Keratinocyte (primary cell): ENCODE measurements at regions not wholly inside any gene's neighbourhood (a gene's known extent, or its start where the extent isn't known, plus 50 kb on each side); places are given as distances from the start of the nearest gene placed in this dataset.

Experiments
- DNase-seq: peaks from one replicate; pipeline ENCODE4 v3.0.0-alpha.2; 2011; ENCODE audit warnings: low read depth, missing footprints, low spot score
- FAIRE-seq: peaks from 2 replicates; lab custom pipeline; 2011; peaks lifted over from hg19 to GRCh38; lab: Jason Lieb, UNC
- H2AFZ ChIP-seq: 2 replicates; pipeline ENCODE4 v1.6.0; 2012; ENCODE audit warnings: low read length, control low read depth, inconsistent platforms; ENCODE audit not compliant: control insufficient read depth
- H3K27ac ChIP-seq: 2 replicates; pipeline ENCODE4 v1.5.1; 2011; ENCODE audit warnings: low read length; ENCODE audit not compliant: control insufficient read depth, insufficient read depth
- H3K27me3 ChIP-seq: 3 replicates; pipeline ENCODE4 v1.6.0; 2011; ENCODE audit warnings: low read length; ENCODE audit not compliant: control insufficient read depth, insufficient read depth; ENCODE audit errors: extremely low read depth
- H3K36me3 ChIP-seq, 2 experiments: 2 replicates in 1 of 2; 3 replicates in 1 of 2; pipeline ENCODE4 v1.5.1; 2011; ENCODE audit warnings: low read length in 2 of 2, mild to moderate bottlenecking in 1 of 2; ENCODE audit not compliant: control insufficient read depth in 2 of 2, insufficient read depth in 2 of 2; ENCODE audit errors: extremely low read depth in 1 of 2
- H3K4me1 ChIP-seq: 3 replicates; pipeline ENCODE4 v1.5.1; 2011; ENCODE audit warnings: low read length; ENCODE audit not compliant: control insufficient read depth, insufficient read depth; ENCODE audit errors: extremely low read depth
- H3K4me2 ChIP-seq: 3 replicates; pipeline ENCODE4 v1.6.0; 2011; ENCODE audit warnings: low read depth, low read length; ENCODE audit not compliant: control insufficient read depth, insufficient read depth; ENCODE audit errors: extremely low read depth
- H3K4me3 ChIP-seq, 3 experiments: fragments of 200-600 bp in 1 of 3; sonication (generic) in 1 of 3; 2 replicates in 2 of 3; 3 replicates in 1 of 3; pipeline ENCODE4 v1.5.1; 2011 to 2016; ENCODE audit warnings: low read length in 3 of 3, mild to moderate bottlenecking in 3 of 3, control low read depth in 2 of 3, inconsistent platforms in 1 of 3, low read depth in 1 of 3, mixed read lengths in 1 of 3, mixed run types in 1 of 3, moderate library complexity in 1 of 3; ENCODE audit not compliant: control insufficient read depth in 2 of 3, insufficient read depth in 2 of 3; ENCODE audit errors: extremely low read depth in 1 of 3
- H3K79me2 ChIP-seq: 2 replicates; pipeline ENCODE4 v1.6.0; 2012; ENCODE audit warnings: low read length; ENCODE audit not compliant: control insufficient read depth, insufficient read depth
- H3K9ac ChIP-seq: 3 replicates; pipeline ENCODE4 v1.6.0; 2011; ENCODE audit warnings: low read length; ENCODE audit not compliant: control insufficient read depth, insufficient read depth; ENCODE audit errors: extremely low read depth
- H3K9me1 ChIP-seq: 3 replicates; pipeline ENCODE4 v1.6.0; 2011; ENCODE audit warnings: low read length; ENCODE audit not compliant: control insufficient read depth, insufficient read depth; ENCODE audit errors: extremely low read depth
- H3K9me3 ChIP-seq: 2 replicates; pipeline ENCODE4 v1.5.1; 2012; ENCODE audit warnings: low read depth, low read length; ENCODE audit not compliant: control insufficient read depth
- H4K20me1 ChIP-seq: 3 replicates; pipeline ENCODE4 v1.6.0; 2011; ENCODE audit warnings: low read length; ENCODE audit not compliant: control insufficient read depth, insufficient read depth; ENCODE audit errors: extremely low read depth
- EZH2 ChIP-seq: IDR thresholded peaks from one replicate; pipeline ENCODE4 v1.6.1; 2012; ENCODE audit warnings: inconsistent platforms, mild to moderate bottlenecking, low read length, moderate library complexity
- dilution Hi-C: fragments of 300-500 bp; cut with MboI; formaldehyde crosslinking; loops from one replicate; pipeline ENCODE4 v1.7.0; 2020; ENCODE audit warnings: low sequenced_read_pairs; ENCODE audit not compliant: extremely low pct_ligation_motif_present
- TF ChIP-seq, protein P1 (sequence below), 3 experiments: IDR thresholded peaks in 1 of 3; conservative IDR thresholded peaks in 1 of 3; optimal IDR thresholded peaks in 1 of 3; 2 replicates in 2 of 3; 3 replicates in 1 of 3; pipeline versions ENCODE3 to v1.5.1; 2011; ENCODE audit warnings: low read length in 3 of 3, mild to moderate bottlenecking in 3 of 3, moderate library complexity in 2 of 3, control low read depth in 1 of 3, inconsistent platforms in 1 of 3; ENCODE audit not compliant: insufficient read depth in 2 of 3; ENCODE audit errors: extremely low read depth in 1 of 3

DNA sequence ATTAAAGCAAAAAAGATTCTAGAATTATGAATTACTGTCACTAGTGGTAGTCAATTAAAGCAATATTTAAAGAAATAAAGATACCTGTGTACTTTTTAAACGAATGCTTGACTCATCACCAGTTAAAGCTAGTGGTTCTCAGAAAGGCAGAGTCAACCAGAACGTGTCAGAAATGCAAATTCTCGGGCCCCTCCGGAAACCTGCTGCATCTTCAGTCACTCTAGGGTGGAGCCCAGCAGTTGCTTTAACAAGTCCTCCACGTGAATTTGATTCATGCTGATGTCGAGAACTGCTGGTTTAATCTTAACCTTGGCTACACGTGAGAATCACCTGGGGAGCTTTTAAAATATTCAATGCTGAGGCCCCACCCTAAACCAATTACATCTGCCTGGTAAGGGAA lies 169.8 kb upstream of the SDK2 start:
- H3K79me2 ChIP-seq, result no peaks in the 10 kb centered on the region
- H3K4me3 ChIP-seq, result no peak overlapping the region
- FAIRE-seq, result no peak
- H2AFZ ChIP-seq, result no peak overlapping the region
- no peaks in the 10 kb centered on the region for H3K36me3 ChIP-seq
- H3K9ac ChIP-seq, result no peak overlapping the region
- DNase-seq, result no peak
- no peak overlapping the region for H3K27ac ChIP-seq
- no peaks in the 10 kb centered on the region for H3K27me3 ChIP-seq
- H3K9me1 ChIP-seq, result no peaks in the 10 kb centered on the region
- H3K4me2 ChIP-seq, result no peak overlapping the region
- dilution Hi-C loops, result no loop called here
- H3K9me3 ChIP-seq, result no peaks in the 10 kb centered on the region
- TF ChIP-seq, protein P1, sequence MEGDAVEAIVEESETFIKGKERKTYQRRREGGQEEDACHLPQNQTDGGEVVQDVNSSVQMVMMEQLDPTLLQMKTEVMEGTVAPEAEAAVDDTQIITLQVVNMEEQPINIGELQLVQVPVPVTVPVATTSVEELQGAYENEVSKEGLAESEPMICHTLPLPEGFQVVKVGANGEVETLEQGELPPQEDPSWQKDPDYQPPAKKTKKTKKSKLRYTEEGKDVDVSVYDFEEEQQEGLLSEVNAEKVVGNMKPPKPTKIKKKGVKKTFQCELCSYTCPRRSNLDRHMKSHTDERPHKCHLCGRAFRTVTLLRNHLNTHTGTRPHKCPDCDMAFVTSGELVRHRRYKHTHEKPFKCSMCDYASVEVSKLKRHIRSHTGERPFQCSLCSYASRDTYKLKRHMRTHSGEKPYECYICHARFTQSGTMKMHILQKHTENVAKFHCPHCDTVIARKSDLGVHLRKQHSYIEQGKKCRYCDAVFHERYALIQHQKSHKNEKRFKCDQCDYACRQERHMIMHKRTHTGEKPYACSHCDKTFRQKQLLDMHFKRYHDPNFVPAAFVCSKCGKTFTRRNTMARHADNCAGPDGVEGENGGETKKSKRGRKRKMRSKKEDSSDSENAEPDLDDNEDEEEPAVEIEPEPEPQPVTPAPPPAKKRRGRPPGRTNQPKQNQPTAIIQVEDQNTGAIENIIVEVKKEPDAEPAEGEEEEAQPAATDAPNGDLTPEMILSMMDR (optimal IDR thresholded peaks at IDR 0.05 in 1 of 3, IDR thresholded peaks at IDR 0.05 in 1 of 3, conservative IDR thresholded peaks at IDR 0.05 in 1 of 3; ENCODE audit: extremely low read depth in 1 of 3, insufficient read depth in 2 of 3, low read length in 3 of 3), result no peak
- TF ChIP-seq EZH2, result no peak
- no peaks in the 10 kb centered on the region for H4K20me1 ChIP-seq
- no peaks in the 10 kb centered on the region for H3K4me1 ChIP-seq

DNA sequence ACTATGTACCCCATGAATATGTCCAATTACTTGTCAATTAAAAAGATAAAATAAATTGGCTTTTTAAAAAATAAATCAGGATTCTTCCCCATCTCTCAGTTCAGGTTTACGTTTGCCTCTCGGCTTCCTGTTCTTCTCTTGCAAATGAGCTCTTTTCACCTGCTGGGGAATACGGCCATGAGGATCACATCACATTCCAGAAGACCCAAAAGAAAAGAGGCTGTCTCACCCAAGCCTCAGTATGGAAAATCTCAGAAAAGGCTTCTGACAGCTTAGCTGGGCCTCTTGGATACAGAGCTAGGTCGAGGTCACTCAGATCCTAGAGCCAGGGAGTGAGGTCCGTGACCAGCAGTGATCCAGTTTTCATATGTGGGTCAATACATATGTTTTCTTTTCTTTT lies 171.2 kb upstream of the SDK2 start:
- Histone ChIP-seq H3K4me3 (no peak overlapping the region), H3K36me3 (no peaks in the 10 kb centered on the region), H3K27me3 (no peaks in the 10 kb centered on the region), H3K9me1 (no peaks in the 10 kb centered on the region), H3K9me3 (no peaks in the 10 kb centered on the region), H3K4me2 (no peak overlapping the region), H3K79me2 (no peaks in the 10 kb centered on the region), H3K4me1 (no peaks in the 10 kb centered on the region), H3K9ac (no peak overlapping the region), H2AFZ (no peak overlapping the region), H3K27ac (no peak overlapping the region), H4K20me1 (no peaks in the 10 kb centered on the region)
- TF ChIP-seq, protein P1 (optimal IDR thresholded peaks at IDR 0.05 in 1 of 3, IDR thresholded peaks at IDR 0.05 in 1 of 3, conservative IDR thresholded peaks at IDR 0.05 in 1 of 3; ENCODE audit: extremely low read depth in 1 of 3, insufficient read depth in 2 of 3, low read length in 3 of 3), result no peak
- no peak for TF ChIP-seq EZH2
- dilution Hi-C loops, result no loop called here
- DNase-seq, result no peak
- FAIRE-seq, result no peak
